WTC11 (cell line): ENCODE measurements at regions not wholly inside any gene's neighbourhood (a gene's known extent, or its start where the extent isn't known, plus 50 kb on each side); places are given as distances from the start of the nearest gene placed in this dataset.

ENCODE experiments used
- ATAC-seq: fragments of 200-7000 bp; cut with Tn5 transposase; 2 replicates; pipeline ENCODE4 v1.10.0; 2021; ENCODE audit warnings: mild to moderate bottlenecking, moderate library complexity
- CTCF ChIA-PET: fragments of 300-600 bp; sonication (Branson Sonifier 250); formaldehyde crosslinking; loops from one replicate; lab custom pipeline; 2021; ENCODE audit warnings: antibody characterized with exemption; lab: Charles Lee
- POLR2A ChIA-PET: fragments of 350-600 bp; sonication (Branson Sonifier 250); formaldehyde crosslinking; loops from one replicate; lab custom pipeline; 2021; ENCODE audit warnings: antibody characterized with exemption; lab: Charles Lee
- DNase-seq: peaks from one replicate; pipeline ENCODE4 v3.0.0; 2021; ENCODE audit warnings: low spot score
- H3K27ac Mint-ChIP-seq: 2 replicates; pipeline ENCODE4 v1.8.0; 2021; ENCODE audit warnings: mixed read lengths
- H3K27me3 Mint-ChIP-seq: 2 replicates; pipeline ENCODE4 v1.8.0; 2021; ENCODE audit warnings: low read depth, mild to moderate bottlenecking, moderate library complexity, mixed read lengths
- H3K36me3 Mint-ChIP-seq: 2 replicates; pipeline ENCODE4 v1.8.0; 2021; ENCODE audit warnings: mixed read lengths
- H3K4me1 Mint-ChIP-seq: 2 replicates; pipeline ENCODE4 v1.8.0; 2022; ENCODE audit warnings: mixed read lengths
- H3K4me3 Mint-ChIP-seq: 2 replicates; pipeline ENCODE4 v1.8.0; 2021; ENCODE audit warnings: mild to moderate bottlenecking, moderate library complexity, mixed read lengths
- H3K9me3 Mint-ChIP-seq: 2 replicates; pipeline ENCODE4 v1.8.0; 2021; ENCODE audit warnings: mixed read lengths
- CBFB ChIP-seq: sonication (generic); formaldehyde crosslinking; IDR thresholded peaks from 2 replicates; pipeline ENCODE4 v1.8.1; 2022; ENCODE audit warnings: mild to moderate bottlenecking, low read depth, missing genetic modification reagents
- CREM ChIP-seq: sonication (generic); formaldehyde crosslinking; IDR thresholded peaks from 2 replicates; pipeline ENCODE4 v1.8.1; 2022; ENCODE audit warnings: mild to moderate bottlenecking, missing genetic modification reagents, moderate library complexity
- CTCF ChIP-seq: fragments of 200-600 bp; IDR thresholded peaks from 2 replicates; pipeline ENCODE4 v1.8.0; 2022; ENCODE audit warnings: antibody characterized with exemption
- E2F4 ChIP-seq: sonication (generic); formaldehyde crosslinking; IDR thresholded peaks from 2 replicates; pipeline ENCODE4 v1.8.1; 2022; ENCODE audit warnings: low read depth, mild to moderate bottlenecking, moderate library complexity, missing genetic modification reagents, borderline replicate concordance
- GRHL2 ChIP-seq: fragments of 250-450 bp; sonication (Bioruptor Pico); IDR thresholded peaks from 2 replicates; pipeline ENCODE4 v1.8.0; 2022; ENCODE audit warnings: mild to moderate bottlenecking, moderate library complexity; ENCODE audit not compliant: insufficient replicate concordance, severe bottlenecking
- NR3C1 ChIP-seq: sonication (generic); formaldehyde crosslinking; conservative IDR thresholded peaks from 2 replicates; pipeline ENCODE4 v1.8.1; 2023; ENCODE audit warnings: low read depth, mild to moderate bottlenecking, missing genetic modification reagents
- PREB ChIP-seq: sonication (generic); formaldehyde crosslinking; IDR thresholded peaks from 2 replicates; pipeline ENCODE4 v1.8.1; 2022; ENCODE audit warnings: mild to moderate bottlenecking, missing genetic modification reagents, moderate library complexity, borderline replicate concordance
- ZNF121 ChIP-seq: sonication (generic); formaldehyde crosslinking; IDR thresholded peaks from 2 replicates; pipeline ENCODE4 v1.8.0; 2023; ENCODE audit warnings: missing genetic modification reagents
- ZNF281 ChIP-seq: sonication (generic); formaldehyde crosslinking; IDR thresholded peaks from 2 replicates; pipeline ENCODE4 v1.8.0; 2023; ENCODE audit warnings: mild to moderate bottlenecking, missing genetic modification reagents
- ZNF317 ChIP-seq: sonication (generic); formaldehyde crosslinking; IDR thresholded peaks from 2 replicates; pipeline ENCODE4 v1.8.1; 2023; ENCODE audit warnings: low read depth, mild to moderate bottlenecking, moderate library complexity, missing genetic modification reagents, borderline replicate concordance
- ZNF425 ChIP-seq: fragments of 250-450 bp; sonication (Bioruptor Pico); conservative IDR thresholded peaks from 2 replicates; pipeline ENCODE4 v1.9.0; 2021; ENCODE audit warnings: mild to moderate bottlenecking
- ZNF512 ChIP-seq: sonication (generic); formaldehyde crosslinking; IDR thresholded peaks from 2 replicates; pipeline ENCODE4 v1.8.1; 2022; ENCODE audit warnings: missing genetic modification reagents, borderline replicate concordance
- ZNF671 ChIP-seq: fragments of 250-450 bp; sonication (Bioruptor Pico); IDR thresholded peaks from 2 replicates; pipeline ENCODE4 v1.8.0; 2021; ENCODE audit warnings: mild to moderate bottlenecking

- DNase-seq (no peak), ATAC-seq (no peak)
- Mint-ChIP-seq H3K9me3 (0 out of 2 replicates have a peak, but pooled peaks cover 3% of the 10 kb centered on the region), H3K27me3 (no peaks in the 10 kb centered on the region; the same call in 1 of the 2 replicates), H3K4me3 (no peak overlapping the region), H3K27ac (no peak overlapping the region), H3K4me1 (peaks cover 9% of the 10 kb centered on the region), H3K36me3 (no peaks in the 10 kb centered on the region)
- POLR2A ChIA-PET: no interaction called here
- CTCF ChIA-PET: interaction anchor here (0.6 kb wide), 1 partner anchor 264 kb away, joined by 3 read pairs; no protein-coding TSS in a partner anchor
- no peak for TF ChIP-seq ZNF425 (CRISPR knock-in tag)
- no peak for TF ChIP-seq CREM (CRISPR knock-in tag)
- TF ChIP-seq NR3C1 (CRISPR knock-in tag): no peak
- TF ChIP-seq ZNF121 (CRISPR knock-in tag): no peak
- TF ChIP-seq ZNF671 (CRISPR knock-in tag): no peak
- TF ChIP-seq ZNF281 (CRISPR knock-in tag): no peak
- TF ChIP-seq GRHL2 (CRISPR knock-in tag): no peak
Observed at GRCh38 chr7:28879105-28879504, 79.0 kb downstream of the TRIL start.

- H3K27me3 Mint-ChIP-seq: no peaks in the 10 kb centered on the region; the same call in 1 of the 2 replicates
- no peaks in the 10 kb centered on the region for H3K36me3 Mint-ChIP-seq
- CTCF ChIA-PET: no interaction called here
- peaks cover 9% of the 10 kb centered on the region for H3K4me1 Mint-ChIP-seq
- POLR2A ChIA-PET: no interaction called here
- H3K27ac Mint-ChIP-seq: no peak overlapping the region
- DNase-seq: no peak
- 0 out of 2 replicates have a peak, but pooled peaks cover 3% of the 10 kb centered on the region for H3K9me3 Mint-ChIP-seq
- H3K4me3 Mint-ChIP-seq: no peak overlapping the region
- no peak for ATAC-seq
- no peak for TF ChIP-seq ZNF512 (CRISPR knock-in tag)
- no peak for TF ChIP-seq CBFB (CRISPR knock-in tag)
- TF ChIP-seq CTCF: no peak
- TF ChIP-seq PREB: no peak
- TF ChIP-seq ZNF317 (CRISPR knock-in tag): no peak
- no peak for TF ChIP-seq E2F4
Observed at GRCh38 chr7:28878481-28878880, 79.6 kb downstream of the TRIL start.
